HepG2 (cell line): ENCODE measurements at regions not wholly inside any gene's neighbourhood (a gene's known extent, or its start where the extent isn't known, plus 50 kb on each side); places are given as distances from the start of the nearest gene placed in this dataset.

Source experiments
- ATAC-seq: fragments of 200-7000 bp; cut with Tn5 transposase; 3 replicates; pipeline ENCODE4 v1.9.1; 2020; ENCODE audit warnings: mild to moderate bottlenecking, moderate library complexity
- BruUV-seq: library from RNA; stranded (reverse); fragments of 400-500 nt; replicated peaks from 2 replicates; lab custom pipeline; 2021; lab: Mats Ljungman, UMichigan
- CTCF ChIA-PET: fragments of 300-600 bp; formaldehyde crosslinking; extraction: SDS; loops from one replicate; lab custom pipeline; 2021; ENCODE audit warnings: low total read pairs, inconsistent platforms, low intra/inter-chr PET ratio; lab: Yijun Ruan, JAX
- POLR2A ChIA-PET: fragments of 350-600 bp; sonication (Branson Sonifier 250); formaldehyde crosslinking; loops from one replicate; lab custom pipeline; 2020; ENCODE audit warnings: antibody characterized with exemption, inconsistent platforms; lab: Yijun Ruan, JAX
- DNase-seq: peaks from one replicate; pipeline ENCODE4 v3.0.0-alpha.2; 2015; ENCODE audit warnings: low spot score
- FAIRE-seq: peaks from 3 replicates; lab custom pipeline; 2011; peaks lifted over from hg19 to GRCh38; lab: Jason Lieb, UNC
- H2AFZ ChIP-seq: one replicate; pipeline ENCODE4 v1.6.1; 2011; ENCODE audit warnings: low read length, inconsistent platforms
- H3K27ac ChIP-seq: fragments of 300-600 bp; 3 replicates; pipeline ENCODE4 v1.8.0; 2011; ENCODE audit warnings: mixed run types, mild to moderate bottlenecking, mixed read lengths, low read length, inconsistent platforms; ENCODE audit not compliant: insufficient read depth; ENCODE audit errors: extremely low read length
- H3K27me3 ChIP-seq, 2 experiments: fragments of 200-600 bp in 1 of 2; 2 replicates in 1 of 2; 3 replicates in 1 of 2; pipeline versions ENCODE4 v1.6.0 to v1.8.0; 2011; ENCODE audit warnings: low read length in 2 of 2, mild to moderate bottlenecking in 2 of 2, moderate library complexity in 2 of 2, inconsistent platforms in 1 of 2; ENCODE audit not compliant: insufficient read depth in 2 of 2, control insufficient read depth in 1 of 2
- H3K36me3 ChIP-seq, 2 experiments: fragments of 200-600 bp in 1 of 2; replicated peaks in 1 of 2; 2 replicates in 1 of 2; 3 replicates in 1 of 2; pipeline versions ENCODE4 v1.5.1 to v1.8.0; 2011; ENCODE audit warnings: low read length in 2 of 2, inconsistent platforms in 1 of 2; ENCODE audit not compliant: insufficient read depth in 2 of 2, control insufficient read depth in 1 of 2
- H3K4me1 ChIP-seq: 2 replicates; pipeline ENCODE4 v1.5.1; 2012; ENCODE audit warnings: low read length, inconsistent platforms; ENCODE audit not compliant: insufficient read depth
- H3K4me2 ChIP-seq: 2 replicates; pipeline ENCODE4 v1.6.0; 2011; ENCODE audit warnings: low read depth, low read length, inconsistent platforms
- H3K4me3 ChIP-seq, 3 experiments: fragments of 200-600 bp in 1 of 3; sonication (generic), shearing (Covaris generic) in 1 of 3; replicated peaks in 1 of 3; 2 replicates each; pipeline ENCODE4 v1.5.1; 2011 to 2016; ENCODE audit warnings: low read length in 3 of 3, inconsistent platforms in 2 of 3, low read depth in 2 of 3, mild to moderate bottlenecking in 2 of 3, control low read depth in 1 of 3, mixed read lengths in 1 of 3; ENCODE audit not compliant: insufficient read depth in 1 of 3
- H3K79me2 ChIP-seq: one replicate; pipeline ENCODE4 v1.6.1; 2011; ENCODE audit warnings: low read length, inconsistent platforms; ENCODE audit not compliant: insufficient read depth
- H3K9ac ChIP-seq: 2 replicates; pipeline ENCODE4 v1.6.0; 2011; ENCODE audit warnings: mild to moderate bottlenecking, low read depth, low read length, inconsistent platforms; ENCODE audit not compliant: insufficient read depth
- H3K9me3 ChIP-seq: 2 replicates; pipeline ENCODE4 v1.5.1; 2012; ENCODE audit warnings: mild to moderate bottlenecking, low read length
- H4K20me1 ChIP-seq: 2 replicates; pipeline ENCODE4 v1.6.0; 2011; ENCODE audit warnings: inconsistent platforms, mild to moderate bottlenecking, low read length, moderate library complexity; ENCODE audit not compliant: insufficient read depth
- AGO1 ChIP-seq: fragments of 200-400 bp; formaldehyde crosslinking; IDR thresholded peaks from 2 replicates; pipeline ENCODE4 v1.6.1; 2017; ENCODE audit warnings: mild to moderate bottlenecking, low read depth, low read length, moderate library complexity; ENCODE audit not compliant: poor library complexity, severe bottlenecking
- NFE2 ChIP-seq: sonication (generic); formaldehyde crosslinking; IDR thresholded peaks from 2 replicates; pipeline ENCODE4 v1.4.0; 2020; ENCODE audit warnings: missing genetic modification reagents
- STAG1 ChIP-seq: sonication (generic); formaldehyde crosslinking; IDR thresholded peaks from 2 replicates; pipeline ENCODE4 v1.4.0; 2020; ENCODE audit warnings: missing genetic modification reagents
- XRCC5 ChIP-seq: fragments of 200-400 bp; formaldehyde crosslinking; optimal IDR thresholded peaks from 2 replicates; pipeline ENCODE3; 2017; ENCODE audit warnings: mild to moderate bottlenecking, low read length
- ZNF510 ChIP-seq: sonication (generic); formaldehyde crosslinking; IDR thresholded peaks from 2 replicates; pipeline ENCODE4 v1.4.0; 2020; ENCODE audit warnings: low read depth, mild to moderate bottlenecking, missing genetic modification reagents
- ZNF816 ChIP-seq: sonication (generic); formaldehyde crosslinking; IDR thresholded peaks from 2 replicates; pipeline ENCODE4 v1.8.0; 2022; ENCODE audit warnings: missing genetic modification reagents, mild to moderate bottlenecking, borderline replicate concordance
- WGBS: methylation state at CpG from one replicate; pipeline ENCODE4 v1.1.6; 2017; ENCODE audit warnings: low lambda C conversion rate; 5-methylcytosine and 5-hydroxymethylcytosine counted together
- in situ Hi-C: cut with HindIII; loops from 2 replicates; pipeline ENCODE4 v1.10.0; 2017; ENCODE audit warnings: low pct_unique_long_range_greater_than_20kb; ENCODE audit not compliant: extremely low pct_ligation_motif_present
- intact Hi-C: fragments of 100-400 bp; cut with micrococcal nuclease; formaldehyde crosslinking; loops from one replicate; pipeline ENCODE4 v1.10.0; 2022; ENCODE audit not compliant: unreplicated experiment
- TF ChIP-seq, protein P1 (sequence below): sonication (generic); formaldehyde crosslinking; IDR thresholded peaks from 2 replicates; pipeline ENCODE4 v1.4.0; 2020; ENCODE audit warnings: missing genetic modification reagents, borderline replicate concordance
- TF ChIP-seq, protein P2 (sequence below): sonication (generic); formaldehyde crosslinking; IDR thresholded peaks from 2 replicates; pipeline ENCODE4 v1.4.0; 2020; ENCODE audit warnings: mild to moderate bottlenecking, missing genetic modification reagents, borderline replicate concordance
- TF ChIP-seq, protein P3 (sequence below): sonication (generic); formaldehyde crosslinking; IDR thresholded peaks from 2 replicates; pipeline ENCODE4 v1.5.0; 2020; ENCODE audit warnings: missing genetic modification reagents, mild to moderate bottlenecking, borderline replicate concordance

DNA sequence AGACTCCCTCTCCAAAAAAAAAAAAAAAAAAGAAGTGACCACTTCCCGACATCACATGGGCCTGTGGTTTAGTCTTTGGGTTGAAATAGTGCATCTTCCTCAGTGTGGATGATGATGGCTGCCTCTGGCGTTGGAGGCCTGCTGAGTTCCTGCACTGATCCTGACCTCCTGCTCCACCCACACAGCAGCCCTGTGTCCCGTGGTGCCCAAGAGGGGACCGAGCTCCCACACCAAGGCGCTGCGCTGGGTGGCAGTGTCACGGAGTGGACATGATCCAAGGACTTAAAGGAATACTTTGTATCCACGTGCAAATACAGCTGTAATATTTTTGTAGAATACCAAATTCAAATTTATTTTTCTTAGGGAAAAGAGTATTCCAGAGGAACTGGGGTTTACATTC lies 109.2 kb upstream of the PHACTR3 start:
- 19% methylated on average over 7 of the region's 8 CpGs for WGBS
- no peak for FAIRE-seq

DNA sequence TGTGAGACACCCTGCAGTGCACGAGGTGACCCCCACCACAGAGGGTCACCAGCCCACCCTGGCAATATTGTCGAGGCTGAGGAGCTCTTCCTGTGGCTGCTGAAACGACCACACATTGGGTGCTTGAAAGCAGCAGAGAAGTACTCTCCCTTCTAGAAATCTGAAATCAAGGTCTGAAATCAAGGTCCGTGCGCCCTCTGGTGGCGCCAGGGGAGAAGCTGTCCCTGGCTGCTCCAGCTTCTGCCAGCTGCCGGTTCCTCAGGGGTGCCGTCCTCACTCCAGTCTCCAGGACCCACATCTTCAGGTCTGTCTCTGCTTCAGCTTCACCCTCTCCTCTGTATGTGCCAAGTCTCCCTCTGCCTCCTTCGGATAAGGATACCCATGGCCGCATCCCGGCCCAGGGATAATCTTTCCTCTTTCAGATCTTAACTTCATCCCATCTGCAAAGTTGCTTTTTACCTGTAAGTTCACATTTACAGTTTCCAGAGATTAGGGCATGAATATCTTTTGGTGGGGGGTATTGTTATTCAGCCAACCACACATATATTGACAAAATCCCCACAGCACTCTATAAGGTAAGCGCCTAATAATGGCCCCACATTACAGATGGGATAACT lies 108.3 kb upstream of the PHACTR3 start:
- in situ Hi-C loops = loop anchor here (5.0 kb wide), 1 partner anchor 629 kb away; no protein-coding TSS in a partner anchor
- WGBS = 12% methylated on average over 10 of the region's 12 CpGs
- TF ChIP-seq AGO1 = no peak
- TF ChIP-seq, protein P1, sequence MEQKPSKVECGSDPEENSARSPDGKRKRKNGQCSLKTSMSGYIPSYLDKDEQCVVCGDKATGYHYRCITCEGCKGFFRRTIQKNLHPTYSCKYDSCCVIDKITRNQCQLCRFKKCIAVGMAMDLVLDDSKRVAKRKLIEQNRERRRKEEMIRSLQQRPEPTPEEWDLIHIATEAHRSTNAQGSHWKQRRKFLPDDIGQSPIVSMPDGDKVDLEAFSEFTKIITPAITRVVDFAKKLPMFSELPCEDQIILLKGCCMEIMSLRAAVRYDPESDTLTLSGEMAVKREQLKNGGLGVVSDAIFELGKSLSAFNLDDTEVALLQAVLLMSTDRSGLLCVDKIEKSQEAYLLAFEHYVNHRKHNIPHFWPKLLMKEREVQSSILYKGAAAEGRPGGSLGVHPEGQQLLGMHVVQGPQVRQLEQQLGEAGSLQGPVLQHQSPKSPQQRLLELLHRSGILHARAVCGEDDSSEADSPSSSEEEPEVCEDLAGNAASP = 0 out of 2 replicates have a peak, but pooled peaks have one; percentile 18
- TF ChIP-seq STAG1 (CRISPR knock-in tag) = peak; percentile 91
- TF ChIP-seq, protein P2, sequence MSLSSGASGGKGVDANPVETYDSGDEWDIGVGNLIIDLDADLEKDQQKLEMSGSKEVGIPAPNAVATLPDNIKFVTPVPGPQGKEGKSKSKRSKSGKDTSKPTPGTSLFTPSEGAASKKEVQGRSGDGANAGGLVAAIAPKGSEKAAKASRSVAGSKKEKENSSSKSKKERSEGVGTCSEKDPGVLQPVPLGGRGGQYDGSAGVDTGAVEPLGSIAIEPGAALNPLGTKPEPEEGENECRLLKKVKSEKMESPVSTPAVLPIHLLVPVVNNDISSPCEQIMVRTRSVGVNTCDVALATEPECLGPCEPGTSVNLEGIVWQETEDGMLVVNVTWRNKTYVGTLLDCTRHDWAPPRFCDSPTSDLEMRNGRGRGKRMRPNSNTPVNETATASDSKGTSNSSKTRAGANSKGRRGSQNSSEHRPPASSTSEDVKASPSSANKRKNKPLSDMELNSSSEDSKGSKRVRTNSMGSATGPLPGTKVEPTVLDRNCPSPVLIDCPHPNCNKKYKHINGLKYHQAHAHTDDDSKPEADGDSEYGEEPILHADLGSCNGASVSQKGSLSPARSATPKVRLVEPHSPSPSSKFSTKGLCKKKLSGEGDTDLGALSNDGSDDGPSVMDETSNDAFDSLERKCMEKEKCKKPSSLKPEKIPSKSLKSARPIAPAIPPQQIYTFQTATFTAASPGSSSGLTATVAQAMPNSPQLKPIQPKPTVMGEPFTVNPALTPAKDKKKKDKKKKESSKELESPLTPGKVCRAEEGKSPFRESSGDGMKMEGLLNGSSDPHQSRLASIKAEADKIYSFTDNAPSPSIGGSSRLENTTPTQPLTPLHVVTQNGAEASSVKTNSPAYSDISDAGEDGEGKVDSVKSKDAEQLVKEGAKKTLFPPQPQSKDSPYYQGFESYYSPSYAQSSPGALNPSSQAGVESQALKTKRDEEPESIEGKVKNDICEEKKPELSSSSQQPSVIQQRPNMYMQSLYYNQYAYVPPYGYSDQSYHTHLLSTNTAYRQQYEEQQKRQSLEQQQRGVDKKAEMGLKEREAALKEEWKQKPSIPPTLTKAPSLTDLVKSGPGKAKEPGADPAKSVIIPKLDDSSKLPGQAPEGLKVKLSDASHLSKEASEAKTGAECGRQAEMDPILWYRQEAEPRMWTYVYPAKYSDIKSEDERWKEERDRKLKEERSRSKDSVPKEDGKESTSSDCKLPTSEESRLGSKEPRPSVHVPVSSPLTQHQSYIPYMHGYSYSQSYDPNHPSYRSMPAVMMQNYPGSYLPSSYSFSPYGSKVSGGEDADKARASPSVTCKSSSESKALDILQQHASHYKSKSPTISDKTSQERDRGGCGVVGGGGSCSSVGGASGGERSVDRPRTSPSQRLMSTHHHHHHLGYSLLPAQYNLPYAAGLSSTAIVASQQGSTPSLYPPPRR (CRISPR knock-in tag) = no peak
- TF ChIP-seq XRCC5 = peak; percentile 92

More for the DNA sequence above, 109.2 kb upstream of the PHACTR3 start:
- H3K4me2 ChIP-seq = no peak overlapping the region
- no peaks in the 10 kb centered on the region for H3K4me1 ChIP-seq
- no peaks in the 10 kb centered on the region for H3K79me2 ChIP-seq
- DNase-seq (no peak), ATAC-seq (no peak)
- POLR2A ChIA-PET = no interaction called here
- CTCF ChIA-PET = interaction anchor here (1.2 to 1.8 kb wide), 2 partner anchors 625 to 1286 kb away, joined by 3 to 12 read pairs; no protein-coding TSS in a partner anchor
- intact Hi-C loops (loop anchor here (5.0 kb wide), 1 partner anchor 273 kb away; no protein-coding TSS in a partner anchor), in situ Hi-C loops (loop anchor here (5.0 kb wide), 1 partner anchor 628 kb away; no protein-coding TSS in a partner anchor)
- no peaks in the 10 kb centered on the region for H3K9me3 ChIP-seq
- H3K9ac ChIP-seq = no peak overlapping the region
- H3K4me3 ChIP-seq = no peak overlapping the region
- BruUV-seq = no TSS peak
- H2AFZ ChIP-seq = no peak overlapping the region
- H3K27ac ChIP-seq = no peak overlapping the region
- peaks cover 5 to 37% of the 10 kb centered on the region in 2 experiments for H3K27me3 ChIP-seq
- H3K36me3 ChIP-seq = no peaks in the 10 kb centered on the region
- TF ChIP-seq ZNF816 (CRISPR knock-in tag) = no peak
- no peak for TF ChIP-seq ZNF510
- TF ChIP-seq, protein P3, sequence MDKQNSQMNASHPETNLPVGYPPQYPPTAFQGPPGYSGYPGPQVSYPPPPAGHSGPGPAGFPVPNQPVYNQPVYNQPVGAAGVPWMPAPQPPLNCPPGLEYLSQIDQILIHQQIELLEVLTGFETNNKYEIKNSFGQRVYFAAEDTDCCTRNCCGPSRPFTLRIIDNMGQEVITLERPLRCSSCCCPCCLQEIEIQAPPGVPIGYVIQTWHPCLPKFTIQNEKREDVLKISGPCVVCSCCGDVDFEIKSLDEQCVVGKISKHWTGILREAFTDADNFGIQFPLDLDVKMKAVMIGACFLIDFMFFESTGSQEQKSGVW (CRISPR knock-in tag) = 0 out of 2 replicates have a peak, but pooled peaks have one; percentile 11
- TF ChIP-seq NFE2 (CRISPR knock-in tag) = no peak
- H4K20me1 ChIP-seq = no peaks in the 10 kb centered on the region; the same call in 1 of the 2 replicates

More for the DNA sequence above, 108.3 kb upstream of the PHACTR3 start:
- DNase-seq = peak; percentile 64
- H3K27ac ChIP-seq = no peak overlapping the region
- BruUV-seq = no TSS peak
- peaks cover 6 to 33% of the 10 kb centered on the region in 2 experiments for H3K27me3 ChIP-seq
- peak; percentile 88 for FAIRE-seq
- no peaks in the 10 kb centered on the region; the same call in 1 of the 2 replicates for H4K20me1 ChIP-seq
- POLR2A ChIA-PET = no interaction called here
- H2AFZ ChIP-seq = no peak overlapping the region
- H3K9ac ChIP-seq = no peak overlapping the region
- ATAC-seq = peak; percentile 87
- H3K36me3 ChIP-seq = no peaks in the 10 kb centered on the region
- H3K9me3 ChIP-seq = no peaks in the 10 kb centered on the region
- no peaks in the 10 kb centered on the region for H3K79me2 ChIP-seq
- no peaks in the 10 kb centered on the region for H3K4me1 ChIP-seq
- H3K4me3 ChIP-seq = no peak overlapping the region
- H3K4me2 ChIP-seq = no peak overlapping the region
- CTCF ChIA-PET = interaction anchor here (0.7 to 1.8 kb wide), 4 partner anchors 408 to 1286 kb away, joined by 3 to 12 read pairs (median 3); no protein-coding TSS in a partner anchor
- intact Hi-C loops = loop anchor here (1.0 to 5.0 kb wide), 2 partner anchors 57 to 274 kb away; no protein-coding TSS in a partner anchor
